H9 (cell line): ENCODE measurements at regions not wholly inside any gene's neighbourhood (a gene's known extent, or its start where the extent isn't known, plus 50 kb on each side); places are given as distances from the start of the nearest gene placed in this dataset.

Experiments used
- DNase-seq: peaks from one replicate; pipeline ENCODE4 v3.0.0-alpha.2; 2017
- H2AFZ ChIP-seq: one replicate; pipeline ENCODE4 v1.6.1; 2013; ENCODE audit warnings: mild to moderate bottlenecking, low read length, control low read depth, moderate library complexity
- H2AK5ac ChIP-seq: 2 replicates; pipeline ENCODE4 v1.6.1; 2013; ENCODE audit warnings: low read length, control low read depth, mixed read lengths; ENCODE audit not compliant: insufficient read length
- H2BK120ac ChIP-seq: one replicate; pipeline ENCODE4 v1.6.1; 2013; ENCODE audit warnings: low read depth, mild to moderate bottlenecking, low read length, control low read depth, inconsistent platforms; ENCODE audit not compliant: poor library complexity, severe bottlenecking
- H2BK12ac ChIP-seq: 2 replicates; pipeline ENCODE4 v1.6.1; 2013; ENCODE audit warnings: low read length, control low read depth, mixed read lengths, low read depth; ENCODE audit not compliant: insufficient read length
- H2BK15ac ChIP-seq: 2 replicates; pipeline ENCODE4 v1.6.1; 2013; ENCODE audit warnings: low read depth, low read length, control low read depth
- H2BK20ac ChIP-seq: one replicate; pipeline ENCODE4 v1.6.1; 2013; ENCODE audit warnings: low read depth, mild to moderate bottlenecking, low read length, control low read depth, inconsistent platforms; ENCODE audit not compliant: poor library complexity, severe bottlenecking
- H2BK5ac ChIP-seq: 2 replicates; pipeline ENCODE4 v1.6.1; 2013; ENCODE audit warnings: low read length, control low read depth, mixed read lengths; ENCODE audit not compliant: insufficient read length
- H3K14ac ChIP-seq: 2 replicates; pipeline ENCODE4 v1.6.1; 2013; ENCODE audit warnings: low read length, control low read depth; ENCODE audit not compliant: insufficient read depth
- H3K18ac ChIP-seq: 2 replicates; pipeline ENCODE4 v1.6.1; 2013; ENCODE audit warnings: low read depth, mild to moderate bottlenecking, mixed read lengths, low read length, control low read depth; ENCODE audit not compliant: insufficient read length
- H3K23ac ChIP-seq: 2 replicates; pipeline ENCODE4 v1.6.1; 2013; ENCODE audit warnings: low read length, control low read depth, mixed read lengths, low read depth; ENCODE audit not compliant: insufficient read length
- H3K23me2 ChIP-seq: 2 replicates; pipeline ENCODE4 v1.6.1; 2013; ENCODE audit warnings: low read depth, mild to moderate bottlenecking, mixed read lengths, low read length, control low read depth; ENCODE audit not compliant: insufficient read length, poor library complexity, severe bottlenecking
- H3K27ac ChIP-seq: 2 replicates; pipeline ENCODE4 v1.5.1; 2013; ENCODE audit warnings: low read length, control low read depth, mixed read lengths, low read depth; ENCODE audit not compliant: insufficient read length
- H3K27me3 ChIP-seq: 2 replicates; pipeline ENCODE4 v1.6.1; 2013; ENCODE audit warnings: low read length, control low read depth, inconsistent platforms; ENCODE audit not compliant: insufficient read depth
- H3K4ac ChIP-seq: 2 replicates; pipeline ENCODE4 v1.6.1; 2013; ENCODE audit warnings: low read depth, mild to moderate bottlenecking, control low read depth, inconsistent platforms, low read length, moderate library complexity
- H3K4me1 ChIP-seq: 2 replicates; pipeline ENCODE4 v1.6.1; 2013; ENCODE audit warnings: low read length, control low read depth, inconsistent platforms; ENCODE audit not compliant: insufficient read depth
- H3K4me2 ChIP-seq: 2 replicates; pipeline ENCODE4 v1.6.1; 2013; ENCODE audit warnings: low read length, control low read depth, mixed read lengths; ENCODE audit not compliant: insufficient read length, insufficient read depth
- H3K56ac ChIP-seq: 2 replicates; pipeline ENCODE4 v1.6.1; 2013; ENCODE audit warnings: low read depth, mild to moderate bottlenecking, mixed read lengths, low read length, control low read depth; ENCODE audit not compliant: insufficient read length
- H3K79me1 ChIP-seq: 2 replicates; pipeline ENCODE4 v1.6.1; 2013; ENCODE audit warnings: low read depth, mild to moderate bottlenecking, moderate library complexity, low read length, control low read depth, inconsistent platforms; ENCODE audit not compliant: insufficient read depth, poor library complexity, severe bottlenecking
- H3K79me2 ChIP-seq: 2 replicates; pipeline ENCODE4 v1.6.1; 2013; ENCODE audit warnings: low read length, control low read depth, inconsistent platforms; ENCODE audit not compliant: insufficient read depth
- H3K9ac ChIP-seq: 2 replicates; pipeline ENCODE4 v1.6.1; 2013; ENCODE audit warnings: low read length, control low read depth, mixed read lengths; ENCODE audit not compliant: insufficient read length; ENCODE audit errors: extremely low read depth
- H3K9me3 ChIP-seq: one replicate; pipeline ENCODE4 v1.6.1; 2013; ENCODE audit warnings: low read depth, low read length, inconsistent platforms; ENCODE audit not compliant: control insufficient read depth
- H3T11ph ChIP-seq: one replicate; pipeline ENCODE4 v1.6.1; 2013; ENCODE audit warnings: mild to moderate bottlenecking, low read length, control low read depth, inconsistent platforms
- H4K20me1 ChIP-seq: one replicate; pipeline ENCODE4 v1.6.1; 2013; ENCODE audit not compliant: control insufficient read depth, insufficient read length, insufficient read depth
- H4K5ac ChIP-seq: 2 replicates; pipeline ENCODE4 v1.6.1; 2013; ENCODE audit warnings: low read depth, mild to moderate bottlenecking, mixed read lengths, low read length, control low read depth; ENCODE audit not compliant: insufficient read length
- H4K8ac ChIP-seq: replicated peaks from 2 replicates; pipeline ENCODE4 v1.6.1; 2013; ENCODE audit warnings: low read length, control low read depth, mixed read lengths, low read depth; ENCODE audit not compliant: insufficient read length
- H4K91ac ChIP-seq: 2 replicates; pipeline ENCODE4 v1.6.1; 2013; ENCODE audit warnings: low read depth, mild to moderate bottlenecking, moderate library complexity, mixed read lengths, low read length, control low read depth; ENCODE audit not compliant: insufficient read length
- H3K27ac Mint-ChIP-seq, 3 experiments: 2 replicates in 2 of 3; 3 replicates in 1 of 3; pipeline ENCODE4 v1.8.0; 2020 to 2021; ENCODE audit warnings: mixed read lengths in 3 of 3, mild to moderate bottlenecking in 1 of 3, moderate library complexity in 1 of 3
- H3K27me3 Mint-ChIP-seq: 2 replicates; pipeline ENCODE4 v1.8.0; 2021; ENCODE audit warnings: low read depth, mild to moderate bottlenecking, moderate library complexity, mixed read lengths
- H3K36me3 Mint-ChIP-seq, 3 experiments: 2 replicates in 2 of 3; 3 replicates in 1 of 3; pipeline ENCODE4 v1.8.0; 2020 to 2021; ENCODE audit warnings: low read depth in 3 of 3, mixed read lengths in 3 of 3; ENCODE audit not compliant: insufficient read depth in 1 of 3
- H3K4me1 Mint-ChIP-seq, 2 experiments: 2 replicates each; pipeline ENCODE4 v1.8.0; 2020; ENCODE audit warnings: mixed read lengths in 2 of 2
- H3K4me3 Mint-ChIP-seq, 2 experiments: 2 replicates in 1 of 2; 3 replicates in 1 of 2; pipeline ENCODE4 v1.8.0; 2020 to 2021; ENCODE audit warnings: mild to moderate bottlenecking in 2 of 2, mixed read lengths in 2 of 2, moderate library complexity in 1 of 2
- H3K9me3 Mint-ChIP-seq, 2 experiments: 2 replicates in 1 of 2; 3 replicates in 1 of 2; pipeline ENCODE4 v1.8.0; 2020; ENCODE audit warnings: mild to moderate bottlenecking in 2 of 2, mixed read lengths in 2 of 2, moderate library complexity in 1 of 2
- WGBS: extraction: QIAGEN DNeasy Blood & Tissue Kit; methylation state at CpG from one replicate; pipeline ENCODE4 v1.1.7; 2013; ENCODE audit warnings: missing lambda C conversion rate, low lambda C conversion rate, mixed read lengths; ENCODE audit not compliant: insufficient read length; ENCODE audit errors: extremely low coverage; 5-methylcytosine and 5-hydroxymethylcytosine counted together
- TF ChIP-seq, protein P1 (sequence below): fragments of 200-600 bp; sonication (generic); conservative IDR thresholded peaks from 3 replicates; pipeline ENCODE4 v1.8.0; 2021; ENCODE audit warnings: antibody characterized with exemption, mild to moderate bottlenecking

DNA sequence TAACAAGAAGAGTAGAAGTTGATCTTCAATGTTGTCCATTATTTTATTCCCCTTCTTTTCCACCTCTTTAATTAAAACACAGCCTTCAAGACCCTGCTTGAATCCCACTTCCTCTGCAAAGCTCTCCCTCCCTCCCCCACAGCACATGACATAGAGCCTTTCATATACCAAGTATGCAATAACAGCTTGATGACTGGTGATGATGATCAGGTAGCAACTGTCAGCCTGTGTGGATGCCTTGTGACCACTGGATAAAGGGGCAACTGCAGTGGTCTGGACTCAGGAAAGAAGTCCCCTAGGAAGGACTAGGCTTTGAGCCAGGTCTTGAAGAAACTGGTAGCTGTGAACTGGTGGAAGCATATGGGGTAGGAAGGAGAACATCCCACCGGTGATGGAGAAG, 53.8 kb upstream of the PRDX6 start:
- no peaks in the 10 kb centered on the region; the same call in 1 of the 2 replicates for H3K27me3 Mint-ChIP-seq
- H4K5ac ChIP-seq: no peak overlapping the region
- no peak overlapping the region for H3K18ac ChIP-seq
- no peak overlapping the region for H2BK12ac ChIP-seq
- no peaks in the 10 kb centered on the region for H3K79me2 ChIP-seq
- no peak overlapping the region for H3K14ac ChIP-seq
- H3K4ac ChIP-seq: no peak overlapping the region
- no peak overlapping the region for H4K8ac ChIP-seq
- no peaks in the 10 kb centered on the region for H3K79me1 ChIP-seq
- no peak overlapping the region for H2BK120ac ChIP-seq
- H4K20me1 ChIP-seq: no peaks in the 10 kb centered on the region
- no CpG with 5 or more reads among the region's 1 CpG for WGBS
- H3K27me3 ChIP-seq: no peaks in the 10 kb centered on the region
- H3K4me1 Mint-ChIP-seq: peaks cover 26 to 39% of the 10 kb centered on the region in 2 experiments
- peaks cover 0 to 14% (median 3%) of the 10 kb centered on the region in 3 experiments; a peak in 3 of 7 replicates for H3K36me3 Mint-ChIP-seq
- no peak overlapping the region for H3T11ph ChIP-seq
- H2AK5ac ChIP-seq: no peak overlapping the region
- no peaks in the 10 kb centered on the region; the same call in 1 of the 2 replicates for H3K4me1 ChIP-seq
- no peaks in the 10 kb centered on the region for H3K9me3 ChIP-seq
- H3K27ac ChIP-seq: no peak overlapping the region
- H3K56ac ChIP-seq: no peak overlapping the region
- no peak overlapping the region for H2BK15ac ChIP-seq
- no peak overlapping the region for H3K4me2 ChIP-seq
- H2AFZ ChIP-seq: no peak overlapping the region
- no peaks in the 10 kb centered on the region for H3K23me2 ChIP-seq
- no peak overlapping the region for H2BK20ac ChIP-seq
- no peak overlapping the region for H2BK5ac ChIP-seq
- H3K9ac ChIP-seq: no peak overlapping the region
- H3K4me3 Mint-ChIP-seq: no peak overlapping the region
- no peak overlapping the region for H3K23ac ChIP-seq
- H4K91ac ChIP-seq: no peak overlapping the region
- H3K27ac Mint-ChIP-seq: peak overlapping the region in 1 of 3 experiments; percentile 76; a peak in 1 of 7 replicates
- DNase-seq: no peak
- TF ChIP-seq, protein P1, sequence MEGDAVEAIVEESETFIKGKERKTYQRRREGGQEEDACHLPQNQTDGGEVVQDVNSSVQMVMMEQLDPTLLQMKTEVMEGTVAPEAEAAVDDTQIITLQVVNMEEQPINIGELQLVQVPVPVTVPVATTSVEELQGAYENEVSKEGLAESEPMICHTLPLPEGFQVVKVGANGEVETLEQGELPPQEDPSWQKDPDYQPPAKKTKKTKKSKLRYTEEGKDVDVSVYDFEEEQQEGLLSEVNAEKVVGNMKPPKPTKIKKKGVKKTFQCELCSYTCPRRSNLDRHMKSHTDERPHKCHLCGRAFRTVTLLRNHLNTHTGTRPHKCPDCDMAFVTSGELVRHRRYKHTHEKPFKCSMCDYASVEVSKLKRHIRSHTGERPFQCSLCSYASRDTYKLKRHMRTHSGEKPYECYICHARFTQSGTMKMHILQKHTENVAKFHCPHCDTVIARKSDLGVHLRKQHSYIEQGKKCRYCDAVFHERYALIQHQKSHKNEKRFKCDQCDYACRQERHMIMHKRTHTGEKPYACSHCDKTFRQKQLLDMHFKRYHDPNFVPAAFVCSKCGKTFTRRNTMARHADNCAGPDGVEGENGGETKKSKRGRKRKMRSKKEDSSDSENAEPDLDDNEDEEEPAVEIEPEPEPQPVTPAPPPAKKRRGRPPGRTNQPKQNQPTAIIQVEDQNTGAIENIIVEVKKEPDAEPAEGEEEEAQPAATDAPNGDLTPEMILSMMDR: no peak
- no peaks in the 10 kb centered on the region; a peak in 1 of 5 replicates for H3K9me3 Mint-ChIP-seq
